ENCODE measurements at regions not wholly inside any gene's neighbourhood (a gene's known extent, or its start where the extent isn't known, plus 50 kb on each side); places are given as distances from the start of the nearest gene placed in this dataset.

DNA sequence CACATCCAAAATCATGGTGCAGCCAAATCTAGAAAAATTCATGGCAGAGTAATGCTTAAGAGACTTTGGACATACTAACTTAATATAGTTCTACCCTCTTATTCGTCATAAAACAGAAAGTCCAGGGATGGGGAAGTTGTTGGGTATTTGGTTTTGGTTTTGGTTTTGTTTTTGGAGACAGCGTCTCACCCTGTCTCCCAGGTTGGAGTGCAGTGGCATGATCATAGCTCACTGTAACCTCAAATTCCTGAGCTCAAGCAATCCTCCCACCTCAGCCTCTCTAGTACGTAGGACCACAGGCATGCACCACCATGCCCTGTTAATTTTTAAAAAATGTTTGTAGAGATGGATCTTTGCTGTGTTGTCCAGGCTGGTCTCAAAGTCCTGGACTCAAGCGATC lies 271.8 kb upstream of the TENM3 start:
- no peak overlapping the region for H3K4me3 ChIP-seq (ENCODE audit: low read depth, low read length)
- no peak for ATAC-seq (ENCODE audit: low read depth in 2 of 2)
- no peaks in the 10 kb centered on the region for H3K4me1 ChIP-seq (ENCODE audit: control insufficient read depth, insufficient read depth, low read length, poor library complexity, severe bottlenecking)
- no peaks in the 10 kb centered on the region for H3K36me3 Mint-ChIP-seq
- H3K36me3 ChIP-seq (ENCODE audit: control insufficient read depth, insufficient read depth, low read length): no peaks in the 10 kb centered on the region
- no peaks in the 10 kb centered on the region for H3K27me3 Mint-ChIP-seq
- no peak overlapping the region for H3K27ac ChIP-seq (ENCODE audit: insufficient read depth, low read length, poor library complexity, severe bottlenecking)
- H3K9me3 Mint-ChIP-seq: peaks cover 0 to 29% (median 4%) of the 10 kb centered on the region in 7 donors
- no peak overlapping the region for H3K4me3 Mint-ChIP-seq
- no peaks in the 10 kb centered on the region for H3K27me3 ChIP-seq (ENCODE audit: control insufficient read depth, insufficient read depth, low read length)
- H3K4me1 Mint-ChIP-seq: no peaks in the 10 kb centered on the region
- H3K9me3 ChIP-seq (ENCODE audit: control insufficient read depth in 2 of 2, low read length in 2 of 2): no peaks in the 10 kb centered on the region
- no peak for DNase-seq
- H3K27ac Mint-ChIP-seq: no peak overlapping the region

GRCh38 chr4:181971973-181972372 lies 271.2 kb upstream of the TENM3 start:
- no peaks in the 10 kb centered on the region for H3K4me1 ChIP-seq (ENCODE audit: control insufficient read depth, insufficient read depth, low read length, poor library complexity, severe bottlenecking)
- no peaks in the 10 kb centered on the region for H3K36me3 Mint-ChIP-seq
- ATAC-seq (ENCODE audit: low read depth in 2 of 2): no peak
- H3K27ac Mint-ChIP-seq: no peak overlapping the region
- H3K27ac ChIP-seq (ENCODE audit: insufficient read depth, low read length, poor library complexity, severe bottlenecking): no peak overlapping the region
- no peaks in the 10 kb centered on the region for H3K36me3 ChIP-seq (ENCODE audit: control insufficient read depth, insufficient read depth, low read length)
- H3K4me3 Mint-ChIP-seq: no peak overlapping the region
- peaks cover 0 to 35% (median 4%) of the 10 kb centered on the region in 7 donors for H3K9me3 Mint-ChIP-seq
- peaks cover 0 to 2% of the 10 kb centered on the region in 2 experiments for H3K9me3 ChIP-seq (ENCODE audit: control insufficient read depth in 2 of 2, low read length in 2 of 2)
- no peak overlapping the region for H3K4me3 ChIP-seq (ENCODE audit: low read depth, low read length)
- H3K27me3 Mint-ChIP-seq: no peaks in the 10 kb centered on the region
- H3K27me3 ChIP-seq (ENCODE audit: control insufficient read depth, insufficient read depth, low read length): no peaks in the 10 kb centered on the region
- no peaks in the 10 kb centered on the region for H3K4me1 Mint-ChIP-seq
- no peak for DNase-seq

GRCh38 chr4:181976764-181977163 lies 266.4 kb upstream of the TENM3 start:
- peaks cover 2 to 36% (median 4%) of the 10 kb centered on the region in 7 donors for H3K9me3 Mint-ChIP-seq
- no peak overlapping the region for H3K27ac Mint-ChIP-seq
- Histone ChIP-seq H3K4me1 (ENCODE audit: control insufficient read depth, insufficient read depth, low read length, poor library complexity, severe bottlenecking) (no peaks in the 10 kb centered on the region), H3K36me3 (ENCODE audit: control insufficient read depth, insufficient read depth, low read length) (no peaks in the 10 kb centered on the region), H3K27ac (ENCODE audit: insufficient read depth, low read length, poor library complexity, severe bottlenecking) (no peak overlapping the region), H3K4me3 (ENCODE audit: low read depth, low read length) (no peak overlapping the region), H3K27me3 (ENCODE audit: control insufficient read depth, insufficient read depth, low read length) (no peaks in the 10 kb centered on the region), H3K9me3 (ENCODE audit: control insufficient read depth in 2 of 2, low read length in 2 of 2) (peaks cover 0 to 14% of the 10 kb centered on the region in 2 experiments)
- ATAC-seq (ENCODE audit: low read depth in 2 of 2) (no peak), DNase-seq (no peak)
- H3K36me3 Mint-ChIP-seq: no peaks in the 10 kb centered on the region
- no peak overlapping the region for H3K4me3 Mint-ChIP-seq
- no peaks in the 10 kb centered on the region for H3K4me1 Mint-ChIP-seq
- no peaks in the 10 kb centered on the region for H3K27me3 Mint-ChIP-seq

GRCh38 chr4:181982437-181982836 lies 260.8 kb upstream of the TENM3 start:
- no peak overlapping the region for H3K27ac Mint-ChIP-seq
- no peaks in the 10 kb centered on the region for H3K36me3 Mint-ChIP-seq
- Histone ChIP-seq H3K4me3 (ENCODE audit: low read depth, low read length) (no peak overlapping the region), H3K9me3 (ENCODE audit: control insufficient read depth in 2 of 2, low read length in 2 of 2) (peaks cover 0 to 7% of the 10 kb centered on the region in 2 experiments), H3K27ac (ENCODE audit: insufficient read depth, low read length, poor library complexity, severe bottlenecking) (no peak overlapping the region), H3K4me1 (ENCODE audit: control insufficient read depth, insufficient read depth, low read length, poor library complexity, severe bottlenecking) (no peaks in the 10 kb centered on the region), H3K27me3 (ENCODE audit: control insufficient read depth, insufficient read depth, low read length) (no peaks in the 10 kb centered on the region), H3K36me3 (ENCODE audit: control insufficient read depth, insufficient read depth, low read length) (no peaks in the 10 kb centered on the region)
- no peaks in the 10 kb centered on the region for H3K4me1 Mint-ChIP-seq
- DNase-seq: no peak
- no peak for ATAC-seq (ENCODE audit: low read depth in 2 of 2)
- no peak overlapping the region for H3K4me3 Mint-ChIP-seq
- no peaks in the 10 kb centered on the region for H3K27me3 Mint-ChIP-seq
- H3K9me3 Mint-ChIP-seq: peaks cover 1 to 17% (median 6%) of the 10 kb centered on the region in 7 donors

DNA sequence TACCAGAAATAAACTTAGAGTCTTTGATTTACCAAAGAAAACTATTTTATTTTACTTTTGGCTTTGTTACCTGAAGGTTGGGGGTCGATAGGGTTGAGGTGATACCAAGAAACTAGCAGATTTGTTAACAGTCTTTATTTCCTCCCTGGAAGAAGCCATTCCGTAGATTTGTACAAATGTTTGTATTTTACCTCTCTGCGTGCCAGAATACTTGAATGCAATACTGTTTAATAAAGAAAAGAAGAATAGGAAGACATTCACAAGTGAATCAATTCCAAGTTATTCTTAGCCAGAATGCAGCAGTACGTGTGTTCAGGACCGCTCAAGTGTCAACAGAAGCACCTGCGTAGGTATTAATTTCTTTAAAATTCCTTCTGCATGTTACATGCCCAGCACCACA lies 260.3 kb upstream of the TENM3 start:
- H3K4me1 ChIP-seq (ENCODE audit: control insufficient read depth, insufficient read depth, low read length, poor library complexity, severe bottlenecking): no peaks in the 10 kb centered on the region
- H3K4me3 ChIP-seq (ENCODE audit: low read depth, low read length): no peak overlapping the region
- H3K27ac ChIP-seq (ENCODE audit: insufficient read depth, low read length, poor library complexity, severe bottlenecking): no peak overlapping the region
- H3K9me3 Mint-ChIP-seq: peaks cover 1 to 14% (median 7%) of the 10 kb centered on the region in 7 donors
- no peak overlapping the region for H3K27ac Mint-ChIP-seq
- H3K4me1 Mint-ChIP-seq: no peaks in the 10 kb centered on the region
- H3K4me3 Mint-ChIP-seq: no peak overlapping the region
- H3K36me3 ChIP-seq (ENCODE audit: control insufficient read depth, insufficient read depth, low read length): no peaks in the 10 kb centered on the region
- ATAC-seq (ENCODE audit: low read depth in 2 of 2) (no peak), DNase-seq (no peak)
- no peaks in the 10 kb centered on the region for H3K27me3 ChIP-seq (ENCODE audit: control insufficient read depth, insufficient read depth, low read length)
- H3K36me3 Mint-ChIP-seq: no peaks in the 10 kb centered on the region
- peaks cover 0 to 7% of the 10 kb centered on the region in 2 experiments for H3K9me3 ChIP-seq (ENCODE audit: control insufficient read depth in 2 of 2, low read length in 2 of 2)
- no peaks in the 10 kb centered on the region for H3K27me3 Mint-ChIP-seq

DNA sequence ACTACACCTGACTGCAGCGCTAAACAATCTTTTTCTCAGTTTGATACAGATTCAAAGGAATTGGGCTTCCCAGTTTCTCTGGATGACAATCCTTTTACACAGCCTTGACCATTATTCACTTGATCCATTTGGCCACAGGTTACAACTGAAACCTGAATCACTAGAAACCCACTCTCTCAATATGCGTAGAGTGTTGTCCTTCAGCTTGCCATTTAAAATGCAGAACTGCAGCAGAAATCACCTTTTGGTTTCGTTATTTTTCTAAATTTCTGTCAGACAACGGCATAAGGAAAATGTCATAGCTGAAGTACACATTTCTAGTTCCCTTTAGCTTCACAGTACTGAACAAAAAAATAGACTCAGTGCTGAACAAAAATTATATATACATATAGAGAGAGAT lies 255.8 kb upstream of the TENM3 start:
- Histone ChIP-seq H3K9me3 (ENCODE audit: control insufficient read depth in 2 of 2, low read length in 2 of 2) (no peaks in the 10 kb centered on the region), H3K4me1 (ENCODE audit: control insufficient read depth, insufficient read depth, low read length, poor library complexity, severe bottlenecking) (no peaks in the 10 kb centered on the region), H3K27ac (ENCODE audit: insufficient read depth, low read length, poor library complexity, severe bottlenecking) (no peak overlapping the region), H3K36me3 (ENCODE audit: control insufficient read depth, insufficient read depth, low read length) (no peaks in the 10 kb centered on the region), H3K27me3 (ENCODE audit: control insufficient read depth, insufficient read depth, low read length) (no peaks in the 10 kb centered on the region), H3K4me3 (ENCODE audit: low read depth, low read length) (no peak overlapping the region)
- ATAC-seq (ENCODE audit: low read depth in 2 of 2) (no peak), DNase-seq (no peak)
- no peaks in the 10 kb centered on the region for H3K4me1 Mint-ChIP-seq
- no peaks in the 10 kb centered on the region for H3K36me3 Mint-ChIP-seq
- H3K27ac Mint-ChIP-seq: no peak overlapping the region
- H3K9me3 Mint-ChIP-seq: peaks cover 1 to 15% (median 7%) of the 10 kb centered on the region in 7 donors
- H3K4me3 Mint-ChIP-seq: no peak overlapping the region
- H3K27me3 Mint-ChIP-seq: no peaks in the 10 kb centered on the region

GRCh38 chr4:181989071-181989470 lies 254.1 kb upstream of the TENM3 start:
- Mint-ChIP-seq H3K27ac (no peak overlapping the region), H3K27me3 (no peaks in the 10 kb centered on the region), H3K9me3 (peaks cover 1 to 15% (median 7%) of the 10 kb centered on the region in 7 donors), H3K4me1 (no peaks in the 10 kb centered on the region), H3K36me3 (no peaks in the 10 kb centered on the region), H3K4me3 (no peak overlapping the region)
- ATAC-seq (ENCODE audit: low read depth in 2 of 2) (no peak), DNase-seq (no peak)
- H3K4me1 ChIP-seq (ENCODE audit: control insufficient read depth, insufficient read depth, low read length, poor library complexity, severe bottlenecking): no peaks in the 10 kb centered on the region
- H3K4me3 ChIP-seq (ENCODE audit: low read depth, low read length): no peak overlapping the region
- no peaks in the 10 kb centered on the region for H3K9me3 ChIP-seq (ENCODE audit: control insufficient read depth in 2 of 2, low read length in 2 of 2)
- H3K27me3 ChIP-seq (ENCODE audit: control insufficient read depth, insufficient read depth, low read length): no peaks in the 10 kb centered on the region
- no peak overlapping the region for H3K27ac ChIP-seq (ENCODE audit: insufficient read depth, low read length, poor library complexity, severe bottlenecking)
- no peaks in the 10 kb centered on the region for H3K36me3 ChIP-seq (ENCODE audit: control insufficient read depth, insufficient read depth, low read length)

DNA sequence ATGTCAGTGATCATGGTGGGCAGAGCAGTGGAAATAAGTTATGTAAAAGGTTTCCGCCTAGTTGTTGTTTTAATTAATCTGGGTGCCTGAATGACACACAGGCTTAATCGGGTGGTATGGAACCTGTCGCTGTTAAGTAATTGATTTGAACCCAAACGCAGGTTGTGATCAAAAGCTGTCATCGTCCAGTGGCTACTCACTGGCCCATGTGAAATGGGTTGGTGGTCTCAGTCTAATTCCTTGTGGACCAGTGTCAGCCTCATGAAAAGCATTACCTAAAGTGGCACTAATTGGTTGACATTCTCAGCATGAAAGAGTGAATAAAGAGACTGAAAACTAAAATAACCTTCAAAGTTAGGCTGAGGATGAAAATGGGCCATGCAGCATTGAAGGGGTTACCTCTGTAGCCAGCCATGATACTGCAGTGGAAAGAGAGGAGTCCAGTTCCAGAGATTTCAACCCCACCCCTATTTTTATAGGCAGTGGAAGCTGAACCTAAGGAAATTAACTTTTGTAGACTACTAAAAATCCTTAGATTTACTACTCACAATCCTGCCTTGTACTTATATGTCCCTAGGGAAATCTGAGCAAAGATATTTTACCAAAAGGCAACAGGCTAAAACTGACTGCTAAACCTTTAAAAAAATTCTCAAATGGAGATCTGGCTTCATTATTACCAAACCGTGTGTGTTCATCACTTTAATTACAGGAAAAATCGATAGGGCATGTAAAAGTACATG lies 251.7 kb upstream of the TENM3 start:
- no peak overlapping the region for H3K4me3 Mint-ChIP-seq
- ATAC-seq (ENCODE audit: low read depth in 2 of 2) (no peak), DNase-seq (no peak)
- no peaks in the 10 kb centered on the region for H3K36me3 Mint-ChIP-seq
- H3K27me3 Mint-ChIP-seq: no peaks in the 10 kb centered on the region
- H3K27ac ChIP-seq (ENCODE audit: insufficient read depth, low read length, poor library complexity, severe bottlenecking): no peak overlapping the region
- H3K27ac Mint-ChIP-seq: peak overlapping the region in 1 of 3 donors; percentile 48
- H3K9me3 Mint-ChIP-seq: peaks cover 0 to 8% (median 3%) of the 10 kb centered on the region in 7 donors
- no peaks in the 10 kb centered on the region for H3K4me1 ChIP-seq (ENCODE audit: control insufficient read depth, insufficient read depth, low read length, poor library complexity, severe bottlenecking)
- H3K27me3 ChIP-seq (ENCODE audit: control insufficient read depth, insufficient read depth, low read length): no peaks in the 10 kb centered on the region
- H3K36me3 ChIP-seq (ENCODE audit: control insufficient read depth, insufficient read depth, low read length): no peaks in the 10 kb centered on the region
- H3K4me1 Mint-ChIP-seq: no peaks in the 10 kb centered on the region
- H3K4me3 ChIP-seq (ENCODE audit: low read depth, low read length): no peak overlapping the region
- H3K9me3 ChIP-seq (ENCODE audit: control insufficient read depth in 2 of 2, low read length in 2 of 2): no peaks in the 10 kb centered on the region
